MCF 10A (cell line): ENCODE measurements at regions not wholly inside any gene's neighbourhood (a gene's known extent, or its start where the extent isn't known, plus 50 kb on each side); places are given as distances from the start of the nearest gene placed in this dataset.
"Not testable (repeated sequence)": the region's sequence is repeated elsewhere in the genome, so short reads cannot be mapped to it uniquely, and the experiment has no call there.

Source experiments
- BruUV-seq: library from RNA; stranded (reverse); fragments of 400-500 nt; replicated peaks from 2 replicates; lab custom pipeline; 2021; lab: Mats Ljungman, UMichigan
- CTCF ChIA-PET: fragments of 300-600 bp; sonication (Branson Sonifier 250); formaldehyde crosslinking; extraction: SDS; loops from one replicate; lab custom pipeline; 2021; ENCODE audit warnings: antibody characterized with exemption, inconsistent platforms; lab: Yijun Ruan, JAX
- POLR2A ChIA-PET: fragments of 300-600, 350-650 bp; sonication (Branson Sonifier 250); formaldehyde crosslinking; extraction: SDS; loops from one replicate; lab custom pipeline; 2020; ENCODE audit warnings: antibody characterized with exemption, inconsistent platforms; lab: Yijun Ruan, JAX
- DNase-seq: peaks from one replicate; pipeline ENCODE4 v3.0.0-alpha.2; 2018; ENCODE audit not compliant: unreplicated experiment
- H3K27ac Mint-ChIP-seq: one replicate; pipeline ENCODE4 v1.8.0; 2022; ENCODE audit warnings: mild to moderate bottlenecking, low read depth, mixed read lengths; ENCODE audit not compliant: unreplicated experiment
- H3K27me3 Mint-ChIP-seq: one replicate; pipeline ENCODE4 v1.8.0; 2022; ENCODE audit warnings: mixed read lengths; ENCODE audit not compliant: insufficient read depth, unreplicated experiment
- H3K36me3 Mint-ChIP-seq: one replicate; pipeline ENCODE4 v1.8.0; 2022; ENCODE audit warnings: mild to moderate bottlenecking, moderate library complexity, mixed read lengths; ENCODE audit not compliant: insufficient read depth, unreplicated experiment
- H3K4me1 Mint-ChIP-seq: one replicate; pipeline ENCODE4 v1.8.0; 2022; ENCODE audit warnings: mixed read lengths; ENCODE audit not compliant: insufficient read depth, unreplicated experiment
- H3K4me3 Mint-ChIP-seq: one replicate; pipeline ENCODE4 v1.8.0; 2022; ENCODE audit warnings: mild to moderate bottlenecking, moderate library complexity, mixed read lengths; ENCODE audit not compliant: unreplicated experiment
- H3K9me3 Mint-ChIP-seq: one replicate; pipeline ENCODE4 v1.8.0; 2022; ENCODE audit warnings: mixed read lengths; ENCODE audit not compliant: unreplicated experiment
- intact Hi-C: fragments of 100-400 bp; cut with micrococcal nuclease; formaldehyde crosslinking; loops from 2 replicates; pipeline ENCODE4 v1.14.1; 2022

DNA sequence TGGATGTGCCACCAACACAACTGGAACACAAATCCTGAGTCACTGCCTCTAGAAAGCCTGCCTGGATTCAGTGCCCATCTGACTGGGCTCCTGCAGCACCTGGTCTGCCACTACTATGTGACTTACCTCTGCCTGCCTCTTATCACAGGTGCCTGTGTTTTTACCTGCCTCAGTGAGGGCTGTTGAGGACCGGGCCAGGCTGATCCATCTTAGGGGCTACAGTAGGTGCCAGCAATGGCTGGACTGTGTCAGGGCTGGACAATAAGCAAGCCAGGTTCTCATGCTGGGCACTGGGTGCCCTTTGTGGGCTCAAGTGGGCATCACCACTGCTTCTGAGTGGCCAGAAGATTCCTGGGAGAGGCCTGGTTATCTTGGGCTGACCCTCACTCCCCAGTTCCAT, 948.6 kb upstream of the TPTE start:
- BruUV-seq, H3K4me3 Mint-ChIP-seq, H3K27me3 Mint-ChIP-seq, DNase-seq, H3K27ac Mint-ChIP-seq, H3K9me3 Mint-ChIP-seq, H3K4me1 Mint-ChIP-seq, intact Hi-C loops, CTCF ChIA-PET, H3K36me3 Mint-ChIP-seq: not testable (repeated sequence)
- POLR2A ChIA-PET: interaction anchor here (1.0 kb wide), 1 partner anchor 8 kb away, joined by 3 read pairs; no protein-coding TSS in a partner anchor

GRCh38 chr21:9573528-9573927, 947.9 kb upstream of the TPTE start:
- H3K27ac Mint-ChIP-seq, BruUV-seq, intact Hi-C loops, POLR2A ChIA-PET, H3K4me1 Mint-ChIP-seq, H3K4me3 Mint-ChIP-seq, H3K9me3 Mint-ChIP-seq, H3K36me3 Mint-ChIP-seq, DNase-seq, H3K27me3 Mint-ChIP-seq, CTCF ChIA-PET: not testable (repeated sequence)

DNA sequence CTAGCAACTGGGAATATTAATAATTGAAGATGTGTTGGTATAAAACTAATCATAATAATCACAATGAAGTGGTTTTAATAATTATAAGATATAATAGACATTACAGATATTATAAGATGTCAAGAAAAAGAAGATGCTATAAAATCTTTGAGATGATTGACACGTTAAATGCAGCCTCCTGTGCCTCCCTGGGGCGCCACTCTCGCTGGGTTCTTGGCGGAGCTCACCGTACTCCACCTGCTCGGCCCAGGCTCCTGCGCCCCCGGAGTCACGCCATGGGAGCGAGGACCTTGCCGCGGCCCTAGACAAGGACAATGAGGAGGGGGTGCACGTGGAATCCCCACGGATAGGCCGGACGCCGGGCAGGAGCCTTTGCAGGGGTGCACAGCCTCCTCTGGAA, 942.1 kb upstream of the TPTE start:
- H3K27me3 Mint-ChIP-seq, DNase-seq, H3K36me3 Mint-ChIP-seq, H3K27ac Mint-ChIP-seq, H3K4me3 Mint-ChIP-seq, CTCF ChIA-PET, H3K4me1 Mint-ChIP-seq, POLR2A ChIA-PET, intact Hi-C loops, H3K9me3 Mint-ChIP-seq, BruUV-seq: not testable (repeated sequence)

DNA sequence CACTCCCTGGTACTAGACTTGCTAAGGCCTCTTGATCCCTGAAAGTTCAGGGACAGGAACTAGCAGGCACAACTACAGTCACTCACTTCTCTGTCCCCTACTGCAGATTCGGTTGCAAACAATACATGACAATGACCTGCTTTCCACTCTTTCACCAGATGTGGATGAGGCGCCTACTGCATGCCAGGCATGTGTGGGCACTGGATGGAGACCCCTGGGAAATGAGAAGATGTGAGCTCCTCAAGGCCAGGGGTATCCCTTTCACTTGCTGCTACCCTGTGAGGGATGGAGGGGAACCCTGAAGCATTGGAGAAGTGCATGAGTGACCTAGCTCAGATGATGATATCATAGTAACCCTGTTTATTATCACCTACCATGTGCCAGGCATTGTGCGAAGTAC, 933.4 kb upstream of the TPTE start:
- H3K9me3 Mint-ChIP-seq, POLR2A ChIA-PET, H3K27me3 Mint-ChIP-seq, BruUV-seq, CTCF ChIA-PET, intact Hi-C loops, H3K27ac Mint-ChIP-seq, H3K4me3 Mint-ChIP-seq, DNase-seq, H3K36me3 Mint-ChIP-seq, H3K4me1 Mint-ChIP-seq: not testable (repeated sequence)

DNA sequence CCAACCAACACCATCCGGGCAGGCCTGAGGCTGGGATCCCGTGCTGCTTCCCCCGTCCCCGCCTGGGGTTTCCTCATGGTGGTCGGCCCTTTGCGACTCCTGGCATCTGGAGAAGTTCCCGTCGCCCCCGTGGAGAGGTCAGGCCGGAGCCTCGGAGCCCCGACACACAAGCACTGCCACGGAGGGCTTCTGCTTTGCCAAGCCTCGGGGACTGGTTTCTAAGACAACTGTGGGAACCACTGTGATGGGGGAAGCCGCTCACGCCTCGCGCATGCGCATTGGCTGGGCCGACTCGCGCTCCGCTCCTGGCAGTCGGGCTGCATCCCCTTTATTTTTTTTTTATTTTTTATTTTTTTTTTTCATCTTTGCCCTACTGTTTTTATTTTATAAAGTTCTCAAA, 928.8 kb upstream of the TPTE start:
- CTCF ChIA-PET, POLR2A ChIA-PET, DNase-seq, H3K4me3 Mint-ChIP-seq, H3K27ac Mint-ChIP-seq, H3K4me1 Mint-ChIP-seq, H3K9me3 Mint-ChIP-seq, H3K27me3 Mint-ChIP-seq, intact Hi-C loops, BruUV-seq, H3K36me3 Mint-ChIP-seq: not testable (repeated sequence)

DNA sequence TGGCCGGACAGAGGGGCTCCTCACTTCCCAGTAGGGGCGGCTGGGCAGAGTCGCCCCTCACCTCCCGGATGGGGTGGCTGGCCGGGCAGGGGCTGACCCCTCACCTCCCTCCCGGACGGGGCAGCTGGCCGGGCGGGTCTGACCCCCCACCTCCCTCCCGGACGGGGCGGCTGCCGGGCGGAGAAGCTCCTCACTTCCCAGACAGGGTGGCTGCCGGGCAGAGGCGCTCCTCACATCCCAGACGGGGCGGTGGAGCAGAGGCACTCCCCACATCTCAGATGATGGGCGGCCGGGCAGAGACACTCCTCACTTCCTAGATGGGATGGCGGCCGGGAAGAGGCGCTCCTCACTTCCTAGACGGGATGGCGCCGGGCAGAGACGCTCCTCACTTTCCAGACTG, 927.7 kb upstream of the TPTE start:
- H3K27ac Mint-ChIP-seq, H3K27me3 Mint-ChIP-seq, CTCF ChIA-PET, POLR2A ChIA-PET, intact Hi-C loops, H3K4me3 Mint-ChIP-seq, BruUV-seq, H3K9me3 Mint-ChIP-seq, H3K36me3 Mint-ChIP-seq, DNase-seq, H3K4me1 Mint-ChIP-seq: not testable (repeated sequence)

GRCh38 chr21:9614011-9614410, 907.4 kb upstream of the TPTE start:
- intact Hi-C loops, H3K9me3 Mint-ChIP-seq, H3K4me3 Mint-ChIP-seq, BruUV-seq, DNase-seq, CTCF ChIA-PET, H3K27me3 Mint-ChIP-seq, H3K36me3 Mint-ChIP-seq, H3K4me1 Mint-ChIP-seq, H3K27ac Mint-ChIP-seq: not testable (repeated sequence)
- POLR2A ChIA-PET: interaction anchor here (0.8 kb wide), 1 partner anchor 33 kb away, joined by 3 read pairs; no protein-coding TSS in a partner anchor

GRCh38 chr21:9621121-9621793, 900.1 kb upstream of the TPTE start:
- H3K27me3 Mint-ChIP-seq, intact Hi-C loops, H3K4me1 Mint-ChIP-seq, H3K9me3 Mint-ChIP-seq, POLR2A ChIA-PET, H3K4me3 Mint-ChIP-seq, BruUV-seq, CTCF ChIA-PET, DNase-seq, H3K36me3 Mint-ChIP-seq, H3K27ac Mint-ChIP-seq: not testable (repeated sequence)

DNA sequence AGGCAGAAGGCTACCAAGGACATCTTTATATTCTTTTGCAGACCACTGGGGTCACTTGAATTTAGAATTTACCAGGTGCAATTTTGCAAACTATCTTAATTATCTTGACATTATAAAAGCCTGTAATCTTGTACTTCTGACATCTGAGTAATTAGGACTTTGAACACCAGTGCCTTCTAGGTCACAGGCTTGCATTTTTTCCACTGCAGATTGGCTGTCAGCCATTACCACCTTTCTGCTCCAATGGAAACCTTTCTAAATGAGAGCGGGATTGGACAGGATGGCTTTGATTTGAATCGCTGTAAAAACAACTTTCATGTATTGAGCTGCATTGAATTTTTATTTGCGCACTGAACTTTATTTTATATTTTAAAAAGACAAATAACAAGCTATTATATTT, 893.3 kb upstream of the TPTE start:
- H3K4me1 Mint-ChIP-seq, H3K9me3 Mint-ChIP-seq, H3K36me3 Mint-ChIP-seq, H3K27me3 Mint-ChIP-seq, H3K27ac Mint-ChIP-seq, intact Hi-C loops, CTCF ChIA-PET, BruUV-seq, POLR2A ChIA-PET, H3K4me3 Mint-ChIP-seq, DNase-seq: not testable (repeated sequence)
